Fibroblast of skin of back (primary cell): ENCODE measurements at regions not wholly inside any gene's neighbourhood (a gene's known extent, or its start where the extent isn't known, plus 50 kb on each side); places are given as distances from the start of the nearest gene placed in this dataset.

Experiments
- DNase-seq: peaks from one replicate; pipeline ENCODE4 v3.0.0-alpha.2; 2013

GRCh38 chr11:122313581-122313980 lies 197.6 kb upstream of the BLID start:
- DNase-seq = no peak

- DNase-seq = no peak
These were observed 195.3 kb upstream of the BLID start for GRCh38 chr11:122311216-122311755.

DNA sequence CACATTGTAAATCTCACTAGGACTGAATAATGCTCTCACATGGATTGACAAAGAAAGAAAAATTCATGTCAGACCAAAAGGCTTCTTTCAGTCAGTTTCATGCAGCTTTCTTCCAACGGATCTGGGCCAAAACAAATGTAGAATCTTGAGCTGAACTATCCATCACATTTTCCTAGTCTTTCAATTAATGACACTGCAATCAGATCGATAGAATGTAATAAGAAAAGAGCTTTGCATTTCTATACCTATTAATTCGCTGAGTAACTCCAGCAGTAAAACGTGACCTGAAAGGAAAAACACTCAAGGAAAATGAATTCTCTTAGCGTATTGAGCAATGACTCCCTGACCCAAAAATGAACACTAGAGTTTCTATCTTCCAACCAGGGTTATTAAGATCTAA lies 194.8 kb upstream of the BLID start:
- no peak for DNase-seq

DNA sequence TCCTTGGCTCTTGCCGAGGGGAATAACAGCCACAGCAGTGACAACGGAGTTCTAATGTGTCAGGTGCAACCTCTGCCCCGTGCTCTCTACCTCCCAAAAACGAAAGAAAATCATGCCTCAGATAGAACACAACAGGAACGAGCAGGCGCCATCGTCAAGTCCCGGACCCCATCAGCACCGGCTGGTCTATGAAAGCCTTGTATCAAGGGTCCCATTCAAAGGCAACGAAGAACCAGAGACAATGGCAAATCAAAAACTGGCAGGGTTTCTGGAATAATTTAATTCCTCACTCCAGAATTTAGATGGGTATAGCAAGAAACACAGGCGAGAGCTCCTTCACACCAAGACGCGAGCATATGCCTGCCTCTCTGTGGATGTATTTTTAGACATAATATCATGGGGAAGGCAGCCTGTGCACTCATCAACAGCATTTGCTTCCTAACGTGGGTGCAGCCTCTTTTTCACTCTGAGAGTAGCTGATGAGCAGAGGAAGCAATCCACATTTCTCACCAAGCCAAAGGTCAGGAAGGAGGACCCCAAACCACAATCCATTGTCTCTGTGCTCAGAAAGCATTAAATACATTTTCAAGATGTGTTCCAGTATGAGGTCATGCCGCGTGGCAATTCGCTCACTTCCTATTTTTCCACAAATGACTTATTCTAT lies 193.4 kb upstream of the BLID start:
- DNase-seq = no peak

DNA sequence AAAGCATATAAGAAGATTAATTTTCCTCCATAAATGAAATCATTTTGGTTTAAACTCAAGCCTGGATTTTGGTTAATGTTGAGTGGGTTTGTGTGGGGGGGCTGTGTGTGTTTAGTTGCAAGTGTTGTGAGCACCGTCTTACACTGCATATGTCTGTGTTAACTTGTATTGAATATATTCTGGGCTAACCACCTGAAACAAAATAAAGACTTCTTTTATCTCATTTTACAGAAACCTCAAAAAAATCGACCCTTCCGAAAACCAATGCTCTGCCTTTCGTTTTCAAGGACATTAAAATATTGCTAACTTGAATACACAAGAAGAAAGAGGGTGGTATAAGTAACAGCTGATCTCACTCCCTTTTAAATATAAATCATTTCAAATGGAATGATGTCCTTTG lies 192.2 kb upstream of the BLID start:
- no peak for DNase-seq

GRCh38 chr11:122307476-122308035 lies 191.5 kb upstream of the BLID start:
- DNase-seq = no peak

DNA sequence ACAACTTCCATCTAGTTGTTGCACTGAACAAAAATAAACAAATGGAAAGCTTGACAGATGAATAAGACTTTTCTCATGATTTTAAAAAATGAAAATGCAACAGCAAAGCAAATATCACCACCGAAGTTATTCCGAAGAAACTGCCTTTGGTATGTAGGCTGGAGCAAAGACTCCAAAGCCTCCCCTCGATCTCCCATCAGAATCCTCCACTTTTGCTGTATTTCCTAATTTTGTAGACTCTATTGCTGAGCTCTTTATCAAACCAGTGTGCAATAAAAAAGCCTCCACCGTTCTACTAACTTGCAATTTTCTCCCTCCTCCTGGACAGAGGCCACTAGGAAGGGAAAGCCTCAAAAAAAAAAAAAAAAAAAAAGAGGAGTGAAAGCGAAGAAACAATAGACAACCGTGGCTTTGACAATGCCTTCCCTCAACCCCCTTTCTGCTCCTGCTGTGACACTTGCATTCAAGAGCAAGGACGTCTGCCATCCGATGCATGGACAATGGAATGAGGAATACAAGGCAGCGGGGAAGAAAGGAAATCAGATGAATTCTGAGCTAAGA lies 190.9 kb upstream of the BLID start:
- no peak for DNase-seq

DNA sequence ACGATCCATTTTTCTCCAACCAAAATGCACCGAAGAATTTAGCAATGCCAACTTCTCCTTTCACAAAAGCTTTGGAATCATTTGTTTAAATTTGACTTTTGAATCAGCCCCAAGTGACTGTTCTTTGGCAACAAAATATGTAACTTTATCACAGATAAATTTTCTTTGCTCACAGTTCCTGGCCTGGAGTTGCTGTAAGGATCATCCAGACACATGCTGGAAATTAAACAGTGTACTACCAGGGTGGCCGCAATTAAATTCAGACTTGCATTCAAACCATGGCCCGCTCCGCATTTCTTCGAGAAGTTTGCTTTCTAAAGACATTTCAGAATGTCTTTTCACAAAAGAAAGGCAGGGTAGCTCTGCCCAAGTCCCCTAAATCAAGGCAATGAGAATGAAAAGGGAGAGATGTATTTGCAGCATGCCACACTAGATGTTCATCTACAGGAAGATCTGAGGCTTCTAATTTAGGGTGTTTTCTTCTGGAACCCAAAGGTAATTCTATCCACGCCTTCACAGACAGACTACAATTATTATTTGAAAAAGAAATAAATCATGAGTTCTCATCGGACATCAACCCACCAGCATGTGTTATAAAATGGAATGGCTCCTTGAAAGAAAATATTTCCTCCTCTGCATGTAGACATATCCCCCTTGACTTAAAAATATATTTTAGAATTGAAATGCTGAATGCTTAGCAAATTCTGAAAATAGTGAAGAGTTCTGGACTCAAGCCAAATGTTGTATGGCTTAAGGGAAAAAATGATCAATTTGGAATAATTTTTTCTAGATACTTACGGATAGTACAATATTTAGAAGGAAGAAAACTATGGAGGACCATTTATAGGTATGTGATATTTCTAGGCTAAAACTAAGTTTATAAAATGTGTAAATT lies 189.7 kb upstream of the BLID start:
- DNase-seq = no peak

GRCh38 chr11:122304973-122305372 lies 189.0 kb upstream of the BLID start:
- no peak for DNase-seq

- DNase-seq = no peak
These were observed 188.3 kb upstream of the BLID start for GRCh38 chr11:122304306-122304705.

DNA sequence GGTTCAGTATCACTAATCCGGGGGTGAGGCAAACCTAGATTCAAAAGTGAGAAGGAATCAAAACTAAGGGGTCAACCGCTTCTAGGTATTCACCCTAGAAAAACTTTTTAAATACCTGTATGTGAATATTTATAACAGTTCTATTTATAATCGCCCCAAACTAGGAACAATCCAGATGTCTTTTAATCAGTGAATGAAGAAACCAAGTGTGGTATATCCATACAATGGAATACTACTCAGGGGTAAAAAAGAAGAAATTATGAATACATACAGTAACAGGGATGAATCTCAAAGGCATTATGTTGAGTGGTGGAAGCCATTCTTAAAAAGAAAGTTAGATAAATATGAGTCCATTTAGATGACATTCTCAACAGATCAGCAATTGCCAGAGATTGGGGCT lies 178.0 kb upstream of the BLID start:
- no peak for DNase-seq

- DNase-seq = no peak
These were observed 177.4 kb upstream of the BLID start for GRCh38 chr11:122293296-122294023.

DNA sequence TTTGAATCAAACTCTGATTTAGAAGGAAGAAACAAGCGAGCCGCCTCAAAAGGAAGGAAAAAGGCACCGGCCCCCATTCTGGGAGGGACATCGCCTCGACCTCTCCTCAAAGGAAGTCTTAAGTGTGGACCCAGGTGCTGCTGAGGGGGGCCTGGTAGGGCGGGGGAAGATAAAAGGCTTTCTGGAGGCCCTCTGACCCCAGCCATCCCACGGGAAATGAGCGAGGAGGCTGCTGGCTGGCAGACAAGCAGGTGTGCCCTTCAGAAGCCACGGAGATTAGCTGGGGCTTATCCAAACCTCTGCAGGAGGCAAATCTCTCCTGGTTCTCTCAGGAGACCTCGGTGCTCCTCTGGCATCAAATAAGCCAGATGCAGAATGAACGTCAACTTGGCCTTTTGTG lies 171.4 kb upstream of the BLID start:
- no peak for DNase-seq

DNA sequence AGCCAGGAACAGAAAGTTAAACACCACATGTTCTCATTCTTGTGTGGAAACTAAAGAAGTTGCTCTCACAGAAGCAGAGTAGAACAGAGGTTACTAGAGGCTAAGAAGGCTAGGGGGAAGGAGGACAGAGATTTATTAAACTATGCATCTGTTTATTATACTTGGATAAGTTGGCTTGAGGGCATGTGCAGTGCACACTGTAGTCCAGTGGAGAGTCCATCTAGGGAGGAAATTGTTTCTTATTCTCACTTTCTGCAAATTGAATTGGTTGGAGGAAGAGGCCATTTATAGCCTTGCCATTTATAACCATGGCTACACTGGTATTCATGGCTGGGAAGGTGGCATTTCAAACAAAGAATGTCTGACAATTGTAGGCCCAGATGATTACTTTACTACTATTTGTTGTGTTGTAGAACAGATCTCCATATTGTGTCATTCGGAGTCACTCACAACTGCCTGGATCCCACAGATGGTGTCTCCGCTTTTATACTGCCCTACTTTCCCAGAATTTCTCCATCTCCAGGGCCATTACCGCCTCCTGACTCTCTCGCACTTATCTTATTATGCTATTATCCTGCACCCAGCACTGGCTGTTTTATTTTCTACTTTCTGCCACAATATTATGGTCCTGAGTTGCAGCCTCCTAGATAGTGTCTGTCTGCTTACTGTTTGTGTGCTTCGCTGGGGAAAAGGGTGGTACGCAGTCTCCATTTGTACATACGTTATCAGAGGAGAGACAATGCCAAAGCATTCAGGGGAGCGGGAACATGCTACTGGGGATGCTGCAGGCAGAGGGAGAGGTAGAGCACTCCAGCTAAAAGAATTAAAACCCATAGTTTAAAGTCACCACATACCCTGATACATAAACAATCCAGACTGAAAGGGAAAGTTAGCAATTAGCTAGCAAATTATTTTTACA lies 169.3 kb upstream of the BLID start:
- no peak for DNase-seq

DNA sequence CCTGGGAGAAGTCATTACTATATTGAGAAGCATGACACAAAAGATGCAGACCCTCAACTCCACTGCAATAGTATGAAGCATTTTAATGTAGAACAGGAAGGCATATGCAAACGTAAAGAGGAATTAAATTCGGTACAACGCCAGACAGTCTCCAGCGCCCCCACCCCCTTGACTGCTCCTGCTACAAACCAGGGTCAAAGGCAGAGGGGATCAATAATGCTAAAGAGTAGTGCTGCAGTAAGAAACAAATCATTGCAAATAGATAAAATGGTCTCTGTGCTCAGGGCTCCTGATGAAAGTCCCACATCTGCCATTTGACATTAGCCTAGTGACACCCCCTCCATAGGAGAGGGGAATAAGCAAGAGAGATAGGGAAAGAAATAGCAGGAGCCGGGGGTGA lies 164.9 kb upstream of the BLID start:
- DNase-seq = no peak

- DNase-seq = no peak
These were observed 163.2 kb upstream of the BLID start for GRCh38 chr11:122279194-122279593.

DNA sequence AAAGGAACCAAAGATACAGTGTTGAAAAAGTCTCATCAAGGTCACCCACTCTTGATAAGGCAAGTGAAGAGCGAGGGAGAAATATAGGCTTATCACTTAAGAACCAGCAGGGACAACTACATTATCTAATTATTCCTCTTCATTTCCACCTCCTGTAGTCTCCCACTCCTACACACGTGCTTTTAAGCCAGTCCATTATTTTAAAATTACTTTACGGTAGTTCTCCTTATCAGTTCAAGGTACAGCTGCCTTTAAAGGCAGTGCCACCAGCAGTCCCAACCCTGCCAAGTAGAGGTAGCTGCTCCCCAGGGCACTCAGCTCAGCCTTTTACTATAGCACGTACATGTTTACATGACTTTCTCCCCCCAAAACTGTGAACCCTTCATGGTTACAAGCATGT lies 161.5 kb upstream of the BLID start:
- no peak for DNase-seq

DNA sequence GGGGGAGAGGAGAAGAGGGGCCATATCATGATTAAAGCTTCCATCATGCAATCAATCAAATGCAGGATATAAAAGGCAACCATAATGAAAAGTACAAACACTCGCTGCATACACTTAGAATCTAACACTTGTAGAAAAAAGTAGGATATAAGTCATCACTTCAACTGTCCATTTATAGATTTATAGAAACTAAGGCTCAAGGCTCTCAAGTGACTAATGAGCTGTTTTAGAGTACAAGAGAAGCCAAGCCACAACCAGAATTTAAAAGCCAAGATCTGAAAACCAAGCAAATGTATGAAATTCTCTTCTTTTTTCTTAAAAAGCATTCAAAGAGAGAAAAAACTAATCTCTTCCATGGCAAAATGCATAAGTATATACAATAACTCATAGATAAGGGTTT lies 160.2 kb upstream of the BLID start:
- DNase-seq = no peak

DNA sequence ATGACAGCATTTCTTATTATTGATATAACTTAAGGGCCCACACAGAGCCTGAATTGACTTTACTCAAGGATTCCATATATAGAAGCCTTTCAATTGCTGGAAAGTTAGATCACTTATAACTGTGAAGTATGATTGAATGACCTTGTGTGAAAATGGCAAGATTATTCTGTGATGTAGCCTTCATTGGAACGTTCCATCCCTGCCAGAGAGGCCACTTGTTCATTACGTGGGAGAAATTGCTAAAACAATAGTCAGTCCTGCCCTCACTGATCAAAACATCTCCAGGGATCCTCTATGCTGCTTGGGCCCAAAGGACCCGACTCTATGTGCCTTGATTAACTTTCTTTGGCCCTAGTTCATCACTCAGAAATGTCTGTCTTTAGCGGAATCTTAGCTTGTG lies 159.5 kb upstream of the BLID start:
- DNase-seq = no peak

- no peak for DNase-seq
These were observed 157.6 kb upstream of the BLID start for GRCh38 chr11:122273476-122274191.

DNA sequence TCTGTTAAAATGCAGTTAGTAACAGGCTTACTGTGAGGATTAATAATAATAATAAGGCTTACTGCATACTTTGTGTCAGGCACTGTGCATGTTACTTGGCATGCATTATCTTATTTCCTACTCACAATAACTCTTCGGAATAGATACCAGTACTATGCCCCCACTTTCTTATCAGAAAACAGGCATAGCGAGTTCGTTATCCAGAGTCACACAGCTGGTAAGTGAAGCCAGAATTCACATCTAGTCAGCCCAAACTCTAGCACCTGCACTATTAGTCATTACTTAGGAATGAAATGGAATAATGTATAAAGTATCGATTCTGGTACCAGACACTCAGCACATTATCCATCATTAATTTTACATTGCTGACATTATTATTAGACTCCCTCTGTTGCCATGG lies 155.7 kb upstream of the BLID start:
- DNase-seq = no peak
